ENCODE measurements at regions not wholly inside any gene's neighbourhood (a gene's known extent, or its start where the extent isn't known, plus 50 kb on each side); places are given as distances from the start of the nearest gene placed in this dataset.

DNA sequence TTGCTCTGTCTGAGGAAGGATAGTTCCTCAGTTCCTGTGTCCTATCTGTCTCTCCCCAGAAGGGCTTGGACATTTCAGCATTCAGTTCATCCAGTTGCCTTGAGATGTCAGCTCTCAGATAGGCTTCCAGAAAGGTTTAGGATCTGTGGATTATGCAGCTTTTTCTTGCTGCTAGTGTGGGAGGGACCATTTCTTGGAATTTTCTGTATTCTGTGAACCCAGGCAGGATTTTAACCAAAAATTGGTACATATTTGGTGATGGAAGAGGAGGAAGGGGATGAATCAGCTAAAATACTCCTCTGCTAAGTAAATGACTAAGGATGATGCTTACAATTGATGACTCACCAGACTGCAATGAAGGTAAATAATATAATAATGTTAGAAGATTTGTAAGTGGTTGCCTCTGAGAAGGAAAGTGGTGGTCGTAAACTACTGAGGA is 58.6 kb upstream of the DOCK10 start:
- no peak for TF ChIP-seq KDM5A (IDR thresholded peaks at IDR 0.05)
- TF ChIP-seq POLR2A (IDR thresholded peaks at IDR 0.05; ENCODE audit: low read length): no peak
- TF ChIP-seq, protein P1, sequence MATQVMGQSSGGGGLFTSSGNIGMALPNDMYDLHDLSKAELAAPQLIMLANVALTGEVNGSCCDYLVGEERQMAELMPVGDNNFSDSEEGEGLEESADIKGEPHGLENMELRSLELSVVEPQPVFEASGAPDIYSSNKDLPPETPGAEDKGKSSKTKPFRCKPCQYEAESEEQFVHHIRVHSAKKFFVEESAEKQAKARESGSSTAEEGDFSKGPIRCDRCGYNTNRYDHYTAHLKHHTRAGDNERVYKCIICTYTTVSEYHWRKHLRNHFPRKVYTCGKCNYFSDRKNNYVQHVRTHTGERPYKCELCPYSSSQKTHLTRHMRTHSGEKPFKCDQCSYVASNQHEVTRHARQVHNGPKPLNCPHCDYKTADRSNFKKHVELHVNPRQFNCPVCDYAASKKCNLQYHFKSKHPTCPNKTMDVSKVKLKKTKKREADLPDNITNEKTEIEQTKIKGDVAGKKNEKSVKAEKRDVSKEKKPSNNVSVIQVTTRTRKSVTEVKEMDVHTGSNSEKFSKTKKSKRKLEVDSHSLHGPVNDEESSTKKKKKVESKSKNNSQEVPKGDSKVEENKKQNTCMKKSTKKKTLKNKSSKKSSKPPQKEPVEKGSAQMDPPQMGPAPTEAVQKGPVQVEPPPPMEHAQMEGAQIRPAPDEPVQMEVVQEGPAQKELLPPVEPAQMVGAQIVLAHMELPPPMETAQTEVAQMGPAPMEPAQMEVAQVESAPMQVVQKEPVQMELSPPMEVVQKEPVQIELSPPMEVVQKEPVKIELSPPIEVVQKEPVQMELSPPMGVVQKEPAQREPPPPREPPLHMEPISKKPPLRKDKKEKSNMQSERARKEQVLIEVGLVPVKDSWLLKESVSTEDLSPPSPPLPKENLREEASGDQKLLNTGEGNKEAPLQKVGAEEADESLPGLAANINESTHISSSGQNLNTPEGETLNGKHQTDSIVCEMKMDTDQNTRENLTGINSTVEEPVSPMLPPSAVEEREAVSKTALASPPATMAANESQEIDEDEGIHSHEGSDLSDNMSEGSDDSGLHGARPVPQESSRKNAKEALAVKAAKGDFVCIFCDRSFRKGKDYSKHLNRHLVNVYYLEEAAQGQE (IDR thresholded peaks at IDR 0.05): no peak
